ENCODE measurements at regions not wholly inside any gene's neighbourhood (a gene's known extent, or its start where the extent isn't known, plus 50 kb on each side); places are given as distances from the start of the nearest gene placed in this dataset.

DNA sequence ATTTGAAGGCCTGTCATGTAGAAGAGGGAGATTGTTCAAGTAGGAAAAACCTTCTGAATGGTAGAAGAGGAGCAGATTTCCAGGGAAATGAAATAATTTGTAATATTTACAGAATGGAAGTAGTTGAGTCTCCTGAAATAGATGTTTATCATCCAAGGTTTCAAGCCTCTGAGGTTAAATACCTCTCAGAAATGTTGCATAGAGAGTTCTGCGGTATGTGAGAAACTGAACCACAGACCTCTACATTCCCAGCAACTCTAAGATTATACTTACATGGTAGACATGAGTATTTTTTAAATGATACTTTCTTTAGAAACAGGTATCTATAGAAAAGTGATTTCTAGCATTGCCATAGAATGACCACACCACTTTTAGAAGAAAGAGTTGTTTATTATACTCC is 379.8 kb upstream of the FANCL start:
- no peak overlapping the region for H3K4me3 ChIP-seq (ENCODE audit: low read depth in 1 of 3, low read length in 3 of 3)
- H3K4me1 ChIP-seq (ENCODE audit: control insufficient read depth in 3 of 3, insufficient read depth in 2 of 3, low read depth in 1 of 3, low read length in 2 of 3), result no peaks in the 10 kb centered on the region
- no peak overlapping the region for H3K27ac ChIP-seq (ENCODE audit: low read depth in 1 of 3, low read length in 2 of 3)
- no peaks in the 10 kb centered on the region for H3K36me3 ChIP-seq (ENCODE audit: control insufficient read depth in 3 of 3, insufficient read depth in 2 of 3, low read depth in 1 of 3, low read length in 3 of 3)
- no peak for DNase-seq
- no peaks in the 10 kb centered on the region for H3K27me3 ChIP-seq (ENCODE audit: control insufficient read depth in 3 of 3, insufficient read depth in 3 of 3, low read length in 3 of 3)
- no peak for FAIRE-seq
- WGBS, 3 donors, result 88 to 100% (median 94%) methylated on average over 1 of the region's 1 CpG
- no peaks in the 10 kb centered on the region for H3K9me3 ChIP-seq (ENCODE audit: control insufficient read depth in 2 of 2, insufficient read depth in 1 of 2, low read depth in 1 of 2, low read length in 1 of 2)

DNA sequence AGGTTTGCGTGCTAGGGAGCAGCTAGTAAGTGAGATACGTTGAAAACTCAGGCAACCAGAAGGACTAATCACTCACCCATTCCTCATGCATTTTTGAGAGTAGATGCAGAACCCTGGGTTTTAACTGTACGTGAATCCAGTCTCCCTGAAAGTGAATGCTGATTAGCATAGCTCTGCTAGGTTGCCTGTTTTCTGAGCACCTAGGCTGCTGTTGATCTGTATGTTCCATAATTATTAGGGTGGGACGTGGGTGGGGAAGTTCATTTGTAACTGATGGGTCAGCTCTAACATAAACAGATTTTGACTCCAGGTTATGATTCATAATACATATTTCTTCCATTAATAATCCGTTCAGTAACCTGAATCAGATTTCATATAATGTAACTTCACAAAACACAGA is 379.0 kb upstream of the FANCL start:
- Histone ChIP-seq H3K4me1 (ENCODE audit: control insufficient read depth in 3 of 3, insufficient read depth in 2 of 3, low read depth in 1 of 3, low read length in 2 of 3) (no peaks in the 10 kb centered on the region), H3K27me3 (ENCODE audit: control insufficient read depth in 3 of 3, insufficient read depth in 3 of 3, low read length in 3 of 3) (no peaks in the 10 kb centered on the region), H3K27ac (ENCODE audit: low read depth in 1 of 3, low read length in 2 of 3) (no peak overlapping the region), H3K36me3 (ENCODE audit: control insufficient read depth in 3 of 3, insufficient read depth in 2 of 3, low read depth in 1 of 3, low read length in 3 of 3) (no peaks in the 10 kb centered on the region), H3K4me3 (ENCODE audit: low read depth in 1 of 3, low read length in 3 of 3) (no peak overlapping the region), H3K9me3 (ENCODE audit: control insufficient read depth in 2 of 2, insufficient read depth in 1 of 2, low read depth in 1 of 2, low read length in 1 of 2) (no peaks in the 10 kb centered on the region)
- 79 to 86% (median 85%) methylated on average over 5 of the region's 5 CpGs for WGBS, 3 donors
- FAIRE-seq (no peak), DNase-seq (no peak)

DNA sequence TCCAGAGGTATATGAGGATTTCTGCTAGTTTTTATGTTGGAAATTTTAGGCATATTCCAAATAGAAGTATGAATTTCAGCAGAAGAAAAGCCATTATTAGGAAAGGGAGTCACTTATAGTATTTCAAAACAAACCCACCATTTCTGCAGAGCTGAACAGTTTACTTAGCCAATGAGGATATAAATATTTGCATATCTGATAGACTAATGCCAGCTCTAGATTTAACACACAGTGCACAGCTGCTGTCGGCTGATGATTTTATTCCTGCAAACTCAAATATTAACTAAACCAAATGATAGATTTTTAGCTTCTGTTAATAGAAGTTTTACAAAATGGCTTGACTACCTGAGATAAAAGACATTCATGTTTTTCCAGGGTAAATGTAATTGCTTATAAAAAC is 375.8 kb upstream of the FANCL start:
- FAIRE-seq (no peak), DNase-seq (no peak)
- WGBS, 3 donors, result 41 to 51% (median 42%) methylated on average over 1 of the region's 1 CpG
- no peaks in the 10 kb centered on the region for H3K36me3 ChIP-seq (ENCODE audit: control insufficient read depth in 3 of 3, insufficient read depth in 2 of 3, low read depth in 1 of 3, low read length in 3 of 3)
- H3K9me3 ChIP-seq (ENCODE audit: control insufficient read depth in 2 of 2, insufficient read depth in 1 of 2, low read depth in 1 of 2, low read length in 1 of 2), result no peaks in the 10 kb centered on the region
- H3K4me3 ChIP-seq (ENCODE audit: low read depth in 1 of 3, low read length in 3 of 3), result no peak overlapping the region
- H3K4me1 ChIP-seq (ENCODE audit: control insufficient read depth in 3 of 3, insufficient read depth in 2 of 3, low read depth in 1 of 3, low read length in 2 of 3), result no peaks in the 10 kb centered on the region
- no peak overlapping the region for H3K27ac ChIP-seq (ENCODE audit: low read depth in 1 of 3, low read length in 2 of 3)
- no peaks in the 10 kb centered on the region for H3K27me3 ChIP-seq (ENCODE audit: control insufficient read depth in 3 of 3, insufficient read depth in 3 of 3, low read length in 3 of 3)

GRCh38 chr2:58614219-58614618 is 373.1 kb upstream of the FANCL start:
- no peaks in the 10 kb centered on the region for H3K9me3 ChIP-seq (ENCODE audit: control insufficient read depth in 2 of 2, insufficient read depth in 1 of 2, low read depth in 1 of 2, low read length in 1 of 2)
- FAIRE-seq (no peak), DNase-seq (no peak)
- WGBS, 3 donors, result 16 to 29% (median 23%) methylated on average over 2 of the region's 2 CpGs
- H3K27me3 ChIP-seq (ENCODE audit: control insufficient read depth in 3 of 3, insufficient read depth in 3 of 3, low read length in 3 of 3), result no peaks in the 10 kb centered on the region
- H3K4me3 ChIP-seq (ENCODE audit: low read depth in 1 of 3, low read length in 3 of 3), result no peak overlapping the region
- no peak overlapping the region for H3K27ac ChIP-seq (ENCODE audit: low read depth in 1 of 3, low read length in 2 of 3)
- H3K4me1 ChIP-seq (ENCODE audit: control insufficient read depth in 3 of 3, insufficient read depth in 2 of 3, low read depth in 1 of 3, low read length in 2 of 3), result no peaks in the 10 kb centered on the region
- H3K36me3 ChIP-seq (ENCODE audit: control insufficient read depth in 3 of 3, insufficient read depth in 2 of 3, low read depth in 1 of 3, low read length in 3 of 3), result no peaks in the 10 kb centered on the region

GRCh38 chr2:58612973-58613372 is 371.8 kb upstream of the FANCL start:
- H3K36me3 ChIP-seq (ENCODE audit: control insufficient read depth in 3 of 3, insufficient read depth in 2 of 3, low read depth in 1 of 3, low read length in 3 of 3), result no peaks in the 10 kb centered on the region
- no peaks in the 10 kb centered on the region for H3K27me3 ChIP-seq (ENCODE audit: control insufficient read depth in 3 of 3, insufficient read depth in 3 of 3, low read length in 3 of 3)
- no peak overlapping the region for H3K27ac ChIP-seq (ENCODE audit: low read depth in 1 of 3, low read length in 2 of 3)
- no peak overlapping the region for H3K4me3 ChIP-seq (ENCODE audit: low read depth in 1 of 3, low read length in 3 of 3)
- WGBS, 3 donors, result 73 to 87% (median 78%) methylated on average over 6 of the region's 6 CpGs
- FAIRE-seq (no peak), DNase-seq (no peak)
- no peaks in the 10 kb centered on the region for H3K9me3 ChIP-seq (ENCODE audit: control insufficient read depth in 2 of 2, insufficient read depth in 1 of 2, low read depth in 1 of 2, low read length in 1 of 2)
- no peaks in the 10 kb centered on the region for H3K4me1 ChIP-seq (ENCODE audit: control insufficient read depth in 3 of 3, insufficient read depth in 2 of 3, low read depth in 1 of 3, low read length in 2 of 3)

GRCh38 chr2:58609326-58609725 is 368.2 kb upstream of the FANCL start:
- no peak for FAIRE-seq
- no peaks in the 10 kb centered on the region for H3K4me1 ChIP-seq (ENCODE audit: control insufficient read depth in 3 of 3, insufficient read depth in 2 of 3, low read depth in 1 of 3, low read length in 2 of 3)
- DNase-seq, result no peak
- no peaks in the 10 kb centered on the region for H3K9me3 ChIP-seq (ENCODE audit: control insufficient read depth in 2 of 2, insufficient read depth in 1 of 2, low read depth in 1 of 2, low read length in 1 of 2)
- H3K27me3 ChIP-seq (ENCODE audit: control insufficient read depth in 3 of 3, insufficient read depth in 3 of 3, low read length in 3 of 3), result no peaks in the 10 kb centered on the region
- WGBS, 3 donors, result 72 to 91% (median 84%) methylated on average over 1 of the region's 1 CpG
- no peaks in the 10 kb centered on the region for H3K36me3 ChIP-seq (ENCODE audit: control insufficient read depth in 3 of 3, insufficient read depth in 2 of 3, low read depth in 1 of 3, low read length in 3 of 3)
- no peak overlapping the region for H3K4me3 ChIP-seq (ENCODE audit: low read depth in 1 of 3, low read length in 3 of 3)
- no peak overlapping the region for H3K27ac ChIP-seq (ENCODE audit: low read depth in 1 of 3, low read length in 2 of 3)

- no peak overlapping the region for H3K27ac ChIP-seq (ENCODE audit: low read depth in 1 of 3, low read length in 2 of 3)
- H3K27me3 ChIP-seq (ENCODE audit: control insufficient read depth in 3 of 3, insufficient read depth in 3 of 3, low read length in 3 of 3), result no peaks in the 10 kb centered on the region
- H3K36me3 ChIP-seq (ENCODE audit: control insufficient read depth in 3 of 3, insufficient read depth in 2 of 3, low read depth in 1 of 3, low read length in 3 of 3), result no peaks in the 10 kb centered on the region
- no peak for DNase-seq
- no peaks in the 10 kb centered on the region for H3K9me3 ChIP-seq (ENCODE audit: control insufficient read depth in 2 of 2, insufficient read depth in 1 of 2, low read depth in 1 of 2, low read length in 1 of 2)
- 58 to 69% (median 69%) methylated on average over 1 of the region's 1 CpG for WGBS, 3 donors
- FAIRE-seq, result no peak
- H3K4me1 ChIP-seq (ENCODE audit: control insufficient read depth in 3 of 3, insufficient read depth in 2 of 3, low read depth in 1 of 3, low read length in 2 of 3), result no peaks in the 10 kb centered on the region
- no peak overlapping the region for H3K4me3 ChIP-seq (ENCODE audit: low read depth in 1 of 3, low read length in 3 of 3)
These were observed 367.0 kb upstream of the FANCL start for GRCh38 chr2:58608146-58608545.

DNA sequence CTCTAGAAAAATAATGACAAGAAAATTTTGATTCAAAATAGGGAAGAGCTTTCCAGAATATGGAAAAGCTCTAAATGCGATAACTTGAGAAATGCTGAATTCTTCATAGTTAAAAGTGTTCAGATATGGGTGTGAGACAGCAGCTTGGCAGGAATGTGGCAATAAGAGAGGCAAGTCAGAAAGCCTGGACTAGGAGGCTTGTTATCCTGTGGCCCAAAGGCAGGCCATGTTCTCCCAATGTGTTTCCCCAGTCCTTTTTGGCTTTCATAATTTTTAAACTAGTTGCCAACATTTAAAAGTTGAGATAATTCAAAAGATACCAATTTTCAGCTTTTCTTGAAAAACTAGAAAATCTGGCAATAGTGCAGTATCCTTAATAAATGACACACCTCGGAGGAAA is 366.3 kb upstream of the FANCL start:
- 85 to 93% (median 90%) methylated on average over 2 of the region's 2 CpGs for WGBS, 3 donors
- no peaks in the 10 kb centered on the region for H3K36me3 ChIP-seq (ENCODE audit: control insufficient read depth in 3 of 3, insufficient read depth in 2 of 3, low read depth in 1 of 3, low read length in 3 of 3)
- H3K27ac ChIP-seq (ENCODE audit: low read depth in 1 of 3, low read length in 2 of 3), result no peak overlapping the region
- no peaks in the 10 kb centered on the region for H3K27me3 ChIP-seq (ENCODE audit: control insufficient read depth in 3 of 3, insufficient read depth in 3 of 3, low read length in 3 of 3)
- H3K4me1 ChIP-seq (ENCODE audit: control insufficient read depth in 3 of 3, insufficient read depth in 2 of 3, low read depth in 1 of 3, low read length in 2 of 3), result no peaks in the 10 kb centered on the region
- H3K4me3 ChIP-seq (ENCODE audit: low read depth in 1 of 3, low read length in 3 of 3), result no peak overlapping the region
- no peak for DNase-seq
- FAIRE-seq, result no peak
- no peaks in the 10 kb centered on the region for H3K9me3 ChIP-seq (ENCODE audit: control insufficient read depth in 2 of 2, insufficient read depth in 1 of 2, low read depth in 1 of 2, low read length in 1 of 2)

GRCh38 chr2:58606799-58607198 is 365.7 kb upstream of the FANCL start:
- Histone ChIP-seq H3K27ac (ENCODE audit: low read depth in 1 of 3, low read length in 2 of 3) (no peak overlapping the region), H3K27me3 (ENCODE audit: control insufficient read depth in 3 of 3, insufficient read depth in 3 of 3, low read length in 3 of 3) (no peaks in the 10 kb centered on the region), H3K4me1 (ENCODE audit: control insufficient read depth in 3 of 3, insufficient read depth in 2 of 3, low read depth in 1 of 3, low read length in 2 of 3) (no peaks in the 10 kb centered on the region), H3K4me3 (ENCODE audit: low read depth in 1 of 3, low read length in 3 of 3) (no peak overlapping the region), H3K36me3 (ENCODE audit: control insufficient read depth in 3 of 3, insufficient read depth in 2 of 3, low read depth in 1 of 3, low read length in 3 of 3) (no peaks in the 10 kb centered on the region), H3K9me3 (ENCODE audit: control insufficient read depth in 2 of 2, insufficient read depth in 1 of 2, low read depth in 1 of 2, low read length in 1 of 2) (no peaks in the 10 kb centered on the region)
- DNase-seq, result no peak
- FAIRE-seq, result no peak

Measured in small intestine (tissue), 7 donors.